Left ventricle myocardium superior (tissue), 1 donor: ENCODE measurements at regions not wholly inside any gene's neighbourhood (a gene's known extent, or its start where the extent isn't known, plus 50 kb on each side); places are given as distances from the start of the nearest gene placed in this dataset.
A peak's percentile ranks its signal among the peaks of the same experiment; 100 is the strongest.

ENCODE experiments used
- ATAC-seq: fragments of 200-7000 bp; cut with Tn5 transposase; one replicate; pipeline ENCODE4 v1.9.1; 2020; ENCODE audit warnings: mild to moderate bottlenecking, moderate library complexity
- DNase-seq: peaks from one replicate; pipeline ENCODE4 v3.0.0-alpha.2; 2020
- intact Hi-C: fragments of 100-400 bp; cut with micrococcal nuclease; formaldehyde crosslinking; loops from one replicate; pipeline ENCODE4 v1.11.0; 2022
- donor health status: DM: no; HTN: yes; CAD: no; lungs with severe emphysema.

DNA sequence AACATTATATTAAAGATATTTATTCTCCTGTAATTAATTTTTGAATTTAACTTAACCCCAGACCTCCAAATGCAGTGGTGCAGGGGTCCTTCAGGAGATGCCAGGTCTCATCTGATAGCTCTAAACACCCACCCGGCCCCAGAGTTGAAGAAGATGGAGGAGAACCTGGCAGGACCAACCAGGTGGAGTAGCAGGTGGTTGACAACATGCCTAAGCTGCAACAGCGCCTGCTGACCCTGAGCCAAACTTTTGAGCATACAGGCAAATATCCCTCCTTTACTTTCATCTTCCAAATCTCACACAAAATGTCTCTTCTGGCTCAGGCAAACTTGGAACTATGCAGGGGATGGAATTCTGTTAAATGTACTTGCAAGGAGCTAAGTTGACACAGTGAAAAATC, 145.3 kb upstream of the TCF21 start:
- DNase-seq (no peak), ATAC-seq (no peak)
- intact Hi-C loops = no loop called here

- intact Hi-C loops = no loop called here
- ATAC-seq = no peak
- no peak for DNase-seq
Measured at GRCh38 chr6:133746417-133746770, 142.5 kb upstream of the TCF21 start.

- DNase-seq = no peak
- no peak for ATAC-seq
- intact Hi-C loops = no loop called here
Measured at GRCh38 chr6:133748628-133749027, 140.3 kb upstream of the TCF21 start.

DNA sequence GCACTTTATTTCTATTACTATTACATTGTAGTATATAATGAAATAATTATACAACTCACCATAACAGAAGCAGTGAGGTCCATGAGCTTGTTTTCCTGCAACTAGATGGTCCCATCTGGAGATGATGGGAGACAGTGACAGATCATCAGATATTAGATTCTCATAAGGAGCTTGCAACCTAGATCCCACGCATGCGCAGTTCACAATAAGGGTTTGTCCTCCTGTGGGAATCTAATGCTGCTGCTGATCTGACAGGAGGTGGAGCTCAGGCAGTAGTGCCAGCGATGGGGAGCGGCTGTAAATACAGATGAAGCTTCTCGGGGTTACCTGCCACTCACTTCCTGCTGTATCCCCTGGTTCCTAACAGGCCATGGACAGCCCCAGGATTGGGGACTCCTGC, 139.5 kb upstream of the TCF21 start:
- DNase-seq (no peak), ATAC-seq (no peak)
- intact Hi-C loops = no loop called here

GRCh38 chr6:133752129-133752528, 136.8 kb upstream of the TCF21 start:
- ATAC-seq = peak; percentile 34
- DNase-seq = no peak
- intact Hi-C loops = no loop called here

- intact Hi-C loops = no loop called here
- ATAC-seq (no peak), DNase-seq (no peak)
Measured at GRCh38 chr6:133753756-133754155, 135.2 kb upstream of the TCF21 start.

DNA sequence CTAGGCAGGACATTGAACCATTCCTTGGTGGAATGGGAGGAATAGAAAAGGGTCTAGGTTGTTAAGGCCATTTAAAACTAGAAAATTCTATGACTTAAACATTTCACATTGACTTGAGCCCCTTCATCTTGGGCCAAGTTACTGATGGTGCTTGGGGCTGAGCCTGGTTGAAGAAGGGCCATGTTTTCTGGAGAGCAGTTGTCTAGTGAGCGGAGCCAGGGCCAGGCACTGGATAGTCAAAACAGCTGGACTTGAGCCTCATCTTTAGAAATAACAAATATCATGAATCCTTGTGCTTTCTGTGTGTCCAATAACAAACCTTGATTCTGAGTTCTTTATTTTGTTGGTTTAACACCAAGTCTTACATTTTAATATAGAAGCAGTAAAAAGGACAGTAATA, 134.6 kb upstream of the TCF21 start:
- intact Hi-C loops = no loop called here
- no peak for ATAC-seq
- DNase-seq = no peak

DNA sequence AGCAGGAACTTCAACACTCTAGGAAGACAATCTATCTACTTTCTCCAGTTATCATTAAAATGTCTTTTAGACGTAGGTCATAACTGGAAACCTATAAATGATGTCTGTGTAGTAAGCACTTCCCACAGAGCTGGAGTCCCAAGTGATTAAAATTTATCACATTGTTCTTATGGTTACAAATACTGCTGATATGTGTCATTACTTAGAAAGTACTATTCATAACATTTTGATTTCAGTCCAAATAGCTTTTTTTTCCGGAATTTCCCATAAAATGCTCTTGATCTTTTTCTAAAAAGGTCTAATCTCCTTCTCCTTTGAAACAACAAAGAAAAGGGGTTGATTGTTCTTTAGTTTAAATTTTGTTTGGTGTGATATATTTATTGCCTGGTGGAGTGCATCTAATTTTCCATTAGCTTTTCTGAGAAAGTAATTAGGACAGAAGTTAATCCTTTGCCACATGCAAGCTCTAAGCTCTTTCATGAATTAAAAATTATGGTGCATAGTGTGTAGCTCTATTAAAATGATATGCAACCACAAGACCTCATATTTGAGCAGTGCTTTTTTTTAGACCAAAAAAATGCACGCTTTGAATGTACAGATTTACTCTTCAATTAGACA, 132.7 kb upstream of the TCF21 start:
- intact Hi-C loops = no loop called here
- ATAC-seq (peak; percentile 85), DNase-seq (no peak)

- DNase-seq = no peak
- peak; percentile 69 for ATAC-seq
- intact Hi-C loops = no loop called here
Measured at GRCh38 chr6:133757335-133757734, 131.6 kb upstream of the TCF21 start.

- ATAC-seq (no peak), DNase-seq (no peak)
- intact Hi-C loops = no loop called here
Measured at GRCh38 chr6:133758815-133759335, 130.0 kb upstream of the TCF21 start.

DNA sequence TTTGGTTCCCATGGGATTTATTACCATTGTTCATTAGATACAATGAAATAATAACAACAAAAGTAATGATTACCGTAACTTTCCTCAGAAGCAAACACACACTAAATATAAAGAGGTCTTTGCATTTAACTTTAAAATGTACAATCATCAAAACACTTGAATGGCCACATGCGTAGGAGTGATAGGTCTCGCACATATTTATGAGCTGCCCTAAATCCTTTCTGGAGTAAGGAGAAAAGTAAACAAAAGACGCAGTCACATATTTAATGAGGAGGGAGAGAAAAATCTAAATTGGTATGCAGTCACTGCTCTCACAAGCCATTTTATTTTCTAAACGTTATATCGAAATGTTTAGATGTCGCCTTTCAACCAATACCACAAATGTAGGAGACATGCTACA, 129.4 kb upstream of the TCF21 start:
- ATAC-seq (no peak), DNase-seq (no peak)
- intact Hi-C loops = no loop called here

GRCh38 chr6:133761706-133762105, 127.2 kb upstream of the TCF21 start:
- intact Hi-C loops = no loop called here
- DNase-seq (no peak), ATAC-seq (no peak)

DNA sequence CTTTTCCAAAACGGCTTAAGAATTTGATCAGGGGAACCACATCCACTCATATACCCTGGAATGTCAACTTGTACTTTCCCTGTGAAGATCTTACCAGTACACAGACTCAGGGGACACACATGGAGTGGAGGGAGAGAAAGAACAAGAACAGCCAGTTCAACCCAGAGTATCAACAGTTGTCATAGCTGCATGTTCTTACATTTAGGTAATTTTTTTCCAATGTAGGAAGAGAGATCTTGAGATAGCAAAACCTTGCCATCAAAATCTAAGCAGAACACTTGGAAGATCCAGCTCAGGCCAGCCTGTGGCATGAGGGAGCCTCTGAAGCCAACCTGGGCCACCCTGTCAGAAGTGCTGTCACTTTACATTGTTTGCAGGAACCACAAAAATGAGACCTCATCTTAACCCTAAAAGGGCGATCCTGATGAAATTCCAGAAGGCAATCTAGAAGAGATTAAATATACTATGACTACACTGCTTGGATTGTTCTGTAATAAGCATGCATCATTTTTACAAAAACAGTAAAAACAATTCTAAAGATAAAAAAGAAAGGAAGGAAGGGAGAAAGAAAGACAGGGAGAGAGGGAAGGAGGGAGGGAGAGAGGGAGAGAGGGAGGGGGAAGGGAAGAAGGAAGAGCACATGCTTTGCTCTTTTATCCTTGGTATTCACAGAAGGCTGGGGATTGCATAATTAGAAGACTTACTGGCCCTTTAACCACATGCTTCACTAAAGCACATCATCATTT, 124.7 kb upstream of the TCF21 start:
- ATAC-seq = peak; percentile 92
- intact Hi-C loops = no loop called here
- no peak for DNase-seq

- intact Hi-C loops = no loop called here
- ATAC-seq = peak; percentile 34
Measured at GRCh38 chr6:133764754-133765208, 124.1 kb upstream of the TCF21 start.

GRCh38 chr6:133767357-133767970, 121.4 kb upstream of the TCF21 start:
- intact Hi-C loops = no loop called here
- no peak for ATAC-seq
- DNase-seq = no peak

More at GRCh38 chr6:133764754-133765208, 124.1 kb upstream of the TCF21 start:
- DNase-seq = no peak

- peak; percentile 59 for DNase-seq
- no peak for ATAC-seq
- intact Hi-C loops = no loop called here
Measured at GRCh38 chr6:133768656-133769295, 120.1 kb upstream of the TCF21 start.

- intact Hi-C loops = no loop called here
- no peak for ATAC-seq
- no peak for DNase-seq
Measured at GRCh38 chr6:133769463-133769862, 119.5 kb upstream of the TCF21 start.

DNA sequence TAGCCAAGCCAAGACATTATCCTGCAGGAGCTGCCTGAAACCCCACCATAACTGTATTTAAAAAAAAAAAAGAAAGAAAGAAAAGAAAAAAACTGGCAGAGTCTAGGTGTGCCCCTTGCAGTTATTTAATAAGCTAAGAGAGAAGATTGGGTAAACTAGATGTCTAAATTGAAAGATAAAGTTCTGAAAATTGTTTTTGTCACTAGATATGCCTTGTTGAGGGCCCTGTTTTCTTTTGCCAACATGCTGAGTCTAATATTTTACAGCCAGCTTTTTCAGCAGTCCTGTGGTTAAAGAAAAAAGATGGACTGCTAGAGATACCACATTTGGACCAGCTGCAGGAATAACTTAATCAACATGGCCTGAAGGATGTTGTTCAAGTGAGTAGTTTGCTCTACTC, 116.3 kb upstream of the TCF21 start:
- intact Hi-C loops = no loop called here
- DNase-seq (no peak), ATAC-seq (no peak)

- intact Hi-C loops = no loop called here
- DNase-seq (no peak), ATAC-seq (no peak)
Measured at GRCh38 chr6:133773776-133774175, 115.1 kb upstream of the TCF21 start.

- intact Hi-C loops = no loop called here
- no peak for ATAC-seq
Measured at GRCh38 chr6:133774356-133774755, 114.6 kb upstream of the TCF21 start.

More at GRCh38 chr6:133774356-133774755, 114.6 kb upstream of the TCF21 start:
- no peak for DNase-seq
